NOMO-1 (cell line): ENCODE measurements at regions not wholly inside any gene's neighbourhood (a gene's known extent, or its start where the extent isn't known, plus 50 kb on each side); places are given as distances from the start of the nearest gene placed in this dataset.
"Not testable (repeated sequence)": the region's sequence is repeated elsewhere in the genome, so short reads cannot be mapped to it uniquely, and the experiment has no call there.

Experiments
- DNase-seq, 2 experiments: peaks; one replicate each; lab custom pipeline; 2025; ENCODE audit not compliant: unreplicated experiment in 2 of 2; lab: John Stamatoyannopoulos, UW

GRCh38 chr6:20263059-20263458 lies 50.8 kb upstream of the MBOAT1 start:
- DNase-seq, result no peak

GRCh38 chr6:20265842-20266241 lies 53.6 kb upstream of the MBOAT1 start:
- no peak for DNase-seq

- peak; percentile 7 to 65 for DNase-seq
These were observed 54.8 kb upstream of the MBOAT1 start for GRCh38 chr6:20266851-20267608.

GRCh38 chr6:20269181-20269580 lies 56.9 kb upstream of the MBOAT1 start:
- DNase-seq, result no peak

GRCh38 chr6:20271818-20272217 lies 59.5 kb upstream of the MBOAT1 start:
- DNase-seq, result no peak

- no peak for DNase-seq
These were observed 61.9 kb upstream of the MBOAT1 start for GRCh38 chr6:20274137-20274536.

- DNase-seq, result not testable (repeated sequence)
These were observed 63.6 kb upstream of the MBOAT1 start for GRCh38 chr6:20275837-20276236.

GRCh38 chr6:20277724-20278123 lies 65.5 kb upstream of the MBOAT1 start:
- not testable (repeated sequence) for DNase-seq

- no peak for DNase-seq
These were observed 66.8 kb upstream of the MBOAT1 start for GRCh38 chr6:20279051-20279450.

GRCh38 chr6:20279608-20280287 lies 67.5 kb upstream of the MBOAT1 start:
- DNase-seq, result no peak

GRCh38 chr6:20280288-20280621 lies 68.0 kb upstream of the MBOAT1 start:
- no peak for DNase-seq

- DNase-seq, result no peak
These were observed 72.4 kb upstream of the MBOAT1 start for GRCh38 chr6:20284672-20285071.

- no peak for DNase-seq
These were observed 74.8 kb upstream of the MBOAT1 start for GRCh38 chr6:20286968-20287565.

- DNase-seq, result peak; percentile 25 to 61
These were observed 79.7 kb upstream of the MBOAT1 start for GRCh38 chr6:20291764-20292580.

- no peak for DNase-seq
These were observed 80.6 kb upstream of the MBOAT1 start for GRCh38 chr6:20292905-20293304.

GRCh38 chr6:20301256-20301655 lies 89.0 kb upstream of the MBOAT1 start:
- no peak for DNase-seq

GRCh38 chr6:20302168-20302567 lies 89.9 kb upstream of the MBOAT1 start:
- DNase-seq, result no peak

- no peak for DNase-seq
These were observed 90.5 kb upstream of the MBOAT1 start for GRCh38 chr6:20302702-20303251.

- DNase-seq, result no peak
These were observed 94.2 kb upstream of the MBOAT1 start for GRCh38 chr6:20306491-20306890.

GRCh38 chr6:20309186-20309585 lies 92.5 kb upstream of the E2F3 start:
- DNase-seq, result no peak

GRCh38 chr6:20310185-20310584 lies 91.5 kb upstream of the E2F3 start:
- DNase-seq, result no peak
